ENCODE measurements at regions not wholly inside any gene's neighbourhood (a gene's known extent, or its start where the extent isn't known, plus 50 kb on each side); places are given as distances from the start of the nearest gene placed in this dataset.
"Not testable (repeated sequence)": the region's sequence is repeated elsewhere in the genome, so short reads cannot be mapped to it uniquely, and the experiment has no call there.

GRCh38 chr3:177465257-177465642, 268.0 kb upstream of the TBL1XR1 start:
- H3K9me3 Mint-ChIP-seq: peaks cover 3% of the 10 kb centered on the region
- H3K36me3 Mint-ChIP-seq: no peaks in the 10 kb centered on the region
- H3K4me1 Mint-ChIP-seq: no peaks in the 10 kb centered on the region
- no peak overlapping the region for H3K27ac Mint-ChIP-seq
- DNase-seq: no peak
- no peaks in the 10 kb centered on the region for H3K27me3 Mint-ChIP-seq
- no peak overlapping the region for H3K4me3 Mint-ChIP-seq

GRCh38 chr3:177466074-177466473, 268.8 kb upstream of the TBL1XR1 start:
- Mint-ChIP-seq H3K27ac (no peak overlapping the region), H3K9me3 (peaks cover 3% of the 10 kb centered on the region), H3K27me3 (no peaks in the 10 kb centered on the region), H3K4me3 (no peak overlapping the region), H3K36me3 (no peaks in the 10 kb centered on the region), H3K4me1 (no peaks in the 10 kb centered on the region)
- DNase-seq: no peak

GRCh38 chr3:177466622-177467021, 269.3 kb upstream of the TBL1XR1 start:
- H3K27me3 Mint-ChIP-seq, H3K4me1 Mint-ChIP-seq, H3K9me3 Mint-ChIP-seq, DNase-seq, H3K36me3 Mint-ChIP-seq, H3K4me3 Mint-ChIP-seq, H3K27ac Mint-ChIP-seq: not testable (repeated sequence)

GRCh38 chr3:177467247-177467985, 270.1 kb upstream of the TBL1XR1 start:
- Mint-ChIP-seq H3K36me3 (no peaks in the 10 kb centered on the region), H3K27ac (no peak overlapping the region), H3K27me3 (no peaks in the 10 kb centered on the region), H3K4me3 (no peak overlapping the region), H3K9me3 (peaks cover 3% of the 10 kb centered on the region), H3K4me1 (no peaks in the 10 kb centered on the region)
- no peak for DNase-seq

- Mint-ChIP-seq H3K9me3 (peaks cover 3% of the 10 kb centered on the region), H3K4me3 (no peak overlapping the region), H3K4me1 (no peaks in the 10 kb centered on the region)
Measured at GRCh38 chr3:177468331-177468730, 271.0 kb upstream of the TBL1XR1 start.

GRCh38 chr3:177468816-177469215, 271.5 kb upstream of the TBL1XR1 start:
- no peaks in the 10 kb centered on the region for H3K36me3 Mint-ChIP-seq
- H3K27me3 Mint-ChIP-seq: no peaks in the 10 kb centered on the region
- H3K9me3 Mint-ChIP-seq: peaks cover 3% of the 10 kb centered on the region
- H3K4me3 Mint-ChIP-seq: no peak overlapping the region
- DNase-seq: no peak
- H3K4me1 Mint-ChIP-seq: no peaks in the 10 kb centered on the region
- no peak overlapping the region for H3K27ac Mint-ChIP-seq

More at GRCh38 chr3:177468331-177468730, 271.0 kb upstream of the TBL1XR1 start:
- DNase-seq: no peak
- H3K27ac Mint-ChIP-seq: no peak overlapping the region
- no peaks in the 10 kb centered on the region for H3K36me3 Mint-ChIP-seq
- no peaks in the 10 kb centered on the region for H3K27me3 Mint-ChIP-seq

- no peak overlapping the region for H3K4me3 Mint-ChIP-seq
- H3K36me3 Mint-ChIP-seq: no peaks in the 10 kb centered on the region
- H3K9me3 Mint-ChIP-seq: peaks cover 3% of the 10 kb centered on the region
- DNase-seq: no peak
- no peak overlapping the region for H3K27ac Mint-ChIP-seq
- H3K27me3 Mint-ChIP-seq: no peaks in the 10 kb centered on the region
- H3K4me1 Mint-ChIP-seq: no peaks in the 10 kb centered on the region
Measured at GRCh38 chr3:177469216-177469615, 271.9 kb upstream of the TBL1XR1 start.

- Mint-ChIP-seq H3K9me3 (peaks cover 3% of the 10 kb centered on the region), H3K36me3 (no peaks in the 10 kb centered on the region)
Measured at GRCh38 chr3:177470197-177470941, 273.1 kb upstream of the TBL1XR1 start.

GRCh38 chr3:177471733-177472480, 274.6 kb upstream of the TBL1XR1 start:
- peaks cover 3% of the 10 kb centered on the region for H3K9me3 Mint-ChIP-seq
- no peak overlapping the region for H3K27ac Mint-ChIP-seq
- no peak overlapping the region for H3K4me3 Mint-ChIP-seq
- no peaks in the 10 kb centered on the region for H3K4me1 Mint-ChIP-seq
- H3K36me3 Mint-ChIP-seq: no peaks in the 10 kb centered on the region
- H3K27me3 Mint-ChIP-seq: no peaks in the 10 kb centered on the region
- DNase-seq: no peak

More at GRCh38 chr3:177470197-177470941, 273.1 kb upstream of the TBL1XR1 start:
- H3K27ac Mint-ChIP-seq: no peak overlapping the region
- H3K4me3 Mint-ChIP-seq: no peak overlapping the region
- H3K4me1 Mint-ChIP-seq: no peaks in the 10 kb centered on the region
- DNase-seq: no peak
- H3K27me3 Mint-ChIP-seq: no peaks in the 10 kb centered on the region

GRCh38 chr3:177473184-177473583, 275.9 kb upstream of the TBL1XR1 start:
- Mint-ChIP-seq H3K9me3 (peaks cover 3% of the 10 kb centered on the region), H3K27ac (no peak overlapping the region), H3K4me1 (no peaks in the 10 kb centered on the region), H3K27me3 (no peaks in the 10 kb centered on the region), H3K36me3 (no peaks in the 10 kb centered on the region), H3K4me3 (no peak overlapping the region)
- no peak for DNase-seq

- H3K4me3 Mint-ChIP-seq: no peak overlapping the region
- no peaks in the 10 kb centered on the region for H3K27me3 Mint-ChIP-seq
- peaks cover 2% of the 10 kb centered on the region for H3K9me3 Mint-ChIP-seq
- H3K36me3 Mint-ChIP-seq: no peaks in the 10 kb centered on the region
- no peak overlapping the region for H3K27ac Mint-ChIP-seq
- no peaks in the 10 kb centered on the region for H3K4me1 Mint-ChIP-seq
- DNase-seq: no peak
Measured at GRCh38 chr3:177473903-177474302, 276.6 kb upstream of the TBL1XR1 start.

- no peaks in the 10 kb centered on the region for H3K36me3 Mint-ChIP-seq
- H3K27ac Mint-ChIP-seq: no peak overlapping the region
- no peaks in the 10 kb centered on the region for H3K4me1 Mint-ChIP-seq
- DNase-seq: no peak
- H3K27me3 Mint-ChIP-seq: no peaks in the 10 kb centered on the region
- no peaks in the 10 kb centered on the region for H3K9me3 Mint-ChIP-seq
- H3K4me3 Mint-ChIP-seq: no peak overlapping the region
Measured at GRCh38 chr3:177474652-177475355, 277.5 kb upstream of the TBL1XR1 start.

GRCh38 chr3:177475356-177475665, 278.0 kb upstream of the TBL1XR1 start:
- no peak for DNase-seq
- Mint-ChIP-seq H3K36me3 (no peaks in the 10 kb centered on the region), H3K4me3 (no peak overlapping the region), H3K27me3 (no peaks in the 10 kb centered on the region), H3K27ac (no peak overlapping the region), H3K4me1 (no peaks in the 10 kb centered on the region), H3K9me3 (no peaks in the 10 kb centered on the region)

- Mint-ChIP-seq H3K9me3 (no peaks in the 10 kb centered on the region), H3K4me3 (no peak overlapping the region), H3K27ac (no peak overlapping the region)
Measured at GRCh38 chr3:177476495-177476894, 279.2 kb upstream of the TBL1XR1 start.

GRCh38 chr3:177476921-177477435, 279.7 kb upstream of the TBL1XR1 start:
- Mint-ChIP-seq H3K27ac (no peak overlapping the region), H3K27me3 (no peaks in the 10 kb centered on the region), H3K36me3 (no peaks in the 10 kb centered on the region), H3K9me3 (no peaks in the 10 kb centered on the region), H3K4me3 (no peak overlapping the region), H3K4me1 (no peaks in the 10 kb centered on the region)
- DNase-seq: no peak

More at GRCh38 chr3:177476495-177476894, 279.2 kb upstream of the TBL1XR1 start:
- Mint-ChIP-seq H3K27me3 (no peaks in the 10 kb centered on the region), H3K4me1 (no peaks in the 10 kb centered on the region), H3K36me3 (no peaks in the 10 kb centered on the region)
- no peak for DNase-seq
